Small intestine (tissue), 7 donors: ENCODE measurements at regions not wholly inside any gene's neighbourhood (a gene's known extent, or its start where the extent isn't known, plus 50 kb on each side); places are given as distances from the start of the nearest gene placed in this dataset.
A peak's percentile ranks its signal among the peaks of the same experiment; 100 is the strongest.

Source experiments
- DNase-seq, 2 donors: peaks; one replicate each; pipeline versions ENCODE4 v3.0.0 to v3.0.0-alpha.2; 2013
- FAIRE-seq: peaks from 2 replicates; lab custom pipeline; 2012; peaks lifted over from hg19 to GRCh38; lab: Jason Lieb, UNC
- H3K27ac ChIP-seq, 3 donors: one replicate each; pipeline ENCODE4 v1.5.1; 2013; ENCODE audit warnings: low read length in 2 of 3, mild to moderate bottlenecking in 2 of 3, control low read depth in 1 of 3, inconsistent platforms in 1 of 3, low read depth in 1 of 3, moderate library complexity in 1 of 3
- H3K27me3 ChIP-seq, 3 donors: one replicate each; pipeline ENCODE4 v1.6.1; 2013; ENCODE audit warnings: low read length in 3 of 3, inconsistent platforms in 1 of 3; ENCODE audit not compliant: control insufficient read depth in 3 of 3, insufficient read depth in 3 of 3
- H3K36me3 ChIP-seq, 3 donors: one replicate each; pipeline ENCODE4 v1.6.1; 2013; ENCODE audit warnings: low read length in 3 of 3, inconsistent platforms in 1 of 3, low read depth in 1 of 3, mild to moderate bottlenecking in 1 of 3, moderate library complexity in 1 of 3; ENCODE audit not compliant: control insufficient read depth in 3 of 3, insufficient read depth in 2 of 3
- H3K4me1 ChIP-seq, 3 donors: one replicate each; pipeline ENCODE4 v1.6.1; 2013; ENCODE audit warnings: low read length in 2 of 3, inconsistent platforms in 1 of 3, low read depth in 1 of 3, mild to moderate bottlenecking in 1 of 3, moderate library complexity in 1 of 3; ENCODE audit not compliant: control insufficient read depth in 3 of 3, insufficient read depth in 2 of 3
- H3K4me3 ChIP-seq, 3 donors: one replicate each; pipeline ENCODE4 v1.5.1; 2013; ENCODE audit warnings: low read length in 3 of 3, control low read depth in 1 of 3, inconsistent platforms in 1 of 3, low read depth in 1 of 3, mild to moderate bottlenecking in 1 of 3, moderate library complexity in 1 of 3
- H3K9me3 ChIP-seq, 2 donors: one replicate each; pipeline ENCODE4 v1.6.1; 2013; ENCODE audit warnings: low read depth in 1 of 2, low read length in 1 of 2; ENCODE audit not compliant: control insufficient read depth in 2 of 2, insufficient read depth in 1 of 2
- WGBS, 3 donors: extraction: QIAGEN DNeasy Blood & Tissue Kit; methylation state at CpG; one replicate each; pipeline ENCODE4 v1.1.7; 2013; 5-methylcytosine and 5-hydroxymethylcytosine counted together
- donor health status: healthy with polysubstance abuse.
- donor health status: control.
- donor health status: control.
- donor health status: Bipolar disorder and iron deficiency.
- donor health status: healthy.

DNA sequence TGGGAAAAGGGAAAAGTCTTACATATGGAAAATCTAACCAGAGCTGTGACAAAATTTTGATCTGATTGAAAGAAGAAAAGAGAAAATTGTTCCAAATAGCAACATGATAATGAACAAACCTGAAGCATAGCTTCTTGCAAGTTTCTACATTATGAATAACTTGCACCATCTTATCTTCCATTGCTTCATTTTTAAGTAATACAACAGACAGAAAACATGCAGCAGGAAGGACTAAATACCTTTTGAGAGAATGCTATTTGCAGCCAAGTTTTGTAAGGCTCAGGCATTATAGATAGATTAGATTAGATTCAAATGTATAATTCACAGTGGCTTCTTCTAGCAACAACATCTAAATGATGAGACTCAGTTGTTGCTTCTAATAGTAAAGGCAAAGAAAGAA, 441.4 kb downstream of the AEBP2 start:
- H3K4me3 ChIP-seq = no peak overlapping the region
- DNase-seq (no peak), FAIRE-seq (no peak)
- no peaks in the 10 kb centered on the region for H3K27me3 ChIP-seq
- H3K27ac ChIP-seq = no peak overlapping the region
- H3K4me1 ChIP-seq = peaks cover 2% of the 10 kb centered on the region in 3 donors
- H3K9me3 ChIP-seq = no peaks in the 10 kb centered on the region
- H3K36me3 ChIP-seq = no peaks in the 10 kb centered on the region

DNA sequence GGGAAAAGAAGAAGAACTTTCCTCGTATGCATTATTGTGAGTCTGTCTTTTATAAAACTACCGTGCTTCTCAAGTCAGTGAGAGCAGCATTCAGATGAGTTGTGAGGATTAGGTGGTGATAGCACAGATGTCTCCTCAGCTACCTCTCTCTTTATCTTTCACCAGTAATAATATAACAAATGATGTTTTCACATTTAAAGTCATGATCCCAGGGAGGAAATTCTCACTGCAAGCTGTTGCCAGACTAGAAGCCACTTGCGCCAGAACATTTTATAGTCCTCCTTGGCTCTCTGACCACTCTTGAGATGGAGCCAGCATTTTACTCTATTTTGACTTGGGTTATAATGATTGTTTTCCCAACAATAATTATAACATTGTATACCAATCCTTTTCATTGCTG, 443.1 kb downstream of the AEBP2 start:
- Histone ChIP-seq H3K27ac (no peak overlapping the region), H3K4me3 (no peak overlapping the region), H3K36me3 (no peaks in the 10 kb centered on the region), H3K4me1 (peaks cover 4 to 19% (median 9%) of the 10 kb centered on the region in 3 donors), H3K27me3 (no peaks in the 10 kb centered on the region), H3K9me3 (no peaks in the 10 kb centered on the region)
- FAIRE-seq = no peak
- DNase-seq = no peak
- WGBS, 3 donors = 62 to 83% (median 80%) methylated on average over 3 of the region's 3 CpGs

GRCh38 chr12:19884021-19884492, 444.8 kb downstream of the AEBP2 start:
- Histone ChIP-seq H3K27me3 (no peaks in the 10 kb centered on the region), H3K27ac (peak overlapping the region in 1 of 3 donors; percentile 10), H3K36me3 (no peaks in the 10 kb centered on the region), H3K4me1 (peaks cover 4 to 19% (median 9%) of the 10 kb centered on the region in 3 donors), H3K4me3 (no peak overlapping the region), H3K9me3 (no peaks in the 10 kb centered on the region)
- 73 to 82% (median 74%) methylated on average over 3 of the region's 3 CpGs for WGBS, 3 donors
- FAIRE-seq (no peak), DNase-seq (no peak)

- peaks cover 4 to 19% (median 9%) of the 10 kb centered on the region in 3 donors for H3K4me1 ChIP-seq
- WGBS, 3 donors = 77 to 87% (median 86%) methylated on average over 8 of the region's 8 CpGs
- H3K27me3 ChIP-seq = no peaks in the 10 kb centered on the region
- H3K36me3 ChIP-seq = no peaks in the 10 kb centered on the region
- H3K4me3 ChIP-seq = no peak overlapping the region
- DNase-seq = no peak
- no peak for FAIRE-seq
- H3K9me3 ChIP-seq = no peaks in the 10 kb centered on the region
- H3K27ac ChIP-seq = no peak overlapping the region
Observed at GRCh38 chr12:19885093-19885812, 446.0 kb downstream of the AEBP2 start.

DNA sequence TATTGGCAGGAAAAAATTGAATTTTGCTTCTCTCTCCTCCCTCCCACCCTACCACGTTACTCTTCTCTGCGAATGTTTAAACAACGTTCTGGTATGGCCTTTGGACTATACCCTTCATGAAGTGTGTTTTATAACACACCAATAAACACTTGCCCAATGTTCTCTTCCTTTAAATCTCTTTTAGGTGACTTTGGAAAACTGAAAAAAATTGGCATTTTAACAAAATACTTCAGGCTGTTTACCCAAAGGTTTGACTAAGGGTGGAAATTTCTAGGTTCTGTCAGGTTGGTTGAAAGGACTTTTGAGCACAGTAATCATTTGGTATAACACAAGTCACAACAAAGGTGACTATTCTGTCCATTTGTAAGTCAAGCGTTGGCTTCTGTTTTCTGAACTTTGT, 446.8 kb downstream of the AEBP2 start:
- no peaks in the 10 kb centered on the region for H3K36me3 ChIP-seq
- H3K4me3 ChIP-seq = no peak overlapping the region
- DNase-seq = peak; percentile 53 to 63
- no peak for FAIRE-seq
- peak overlapping the region in 2 of 3 donors; percentile 13 to 44 for H3K27ac ChIP-seq
- peaks cover 4 to 19% (median 9%) of the 10 kb centered on the region in 3 donors for H3K4me1 ChIP-seq
- WGBS, 3 donors = 17 to 44% (median 24%) methylated on average over 4 of the region's 4 CpGs
- no peaks in the 10 kb centered on the region for H3K9me3 ChIP-seq
- no peaks in the 10 kb centered on the region for H3K27me3 ChIP-seq

DNA sequence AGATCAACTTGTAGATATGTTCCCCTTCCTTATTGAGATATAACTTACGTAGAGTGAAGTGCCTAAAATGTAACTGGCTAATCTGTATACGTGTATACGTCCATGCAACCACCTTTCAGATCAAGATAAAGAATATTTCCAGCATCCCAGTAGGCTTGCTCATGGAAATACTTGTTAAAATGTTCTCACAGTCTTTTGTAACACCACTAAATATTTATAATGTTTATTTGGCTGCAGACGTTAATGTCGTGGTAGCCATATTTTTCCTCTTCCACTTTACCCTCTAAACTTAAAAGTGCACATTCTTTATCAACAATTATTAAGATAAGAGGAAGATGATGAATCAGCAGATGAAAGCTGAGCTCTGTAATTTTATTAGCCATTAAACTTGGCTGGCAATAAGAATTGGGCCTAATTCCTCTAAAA, 447.4 kb downstream of the AEBP2 start:
- FAIRE-seq (no peak), DNase-seq (peak; percentile 39 to 40)
- 9 to 40% (median 26%) methylated on average over 5 of the region's 5 CpGs for WGBS, 3 donors
- H3K27me3 ChIP-seq = no peaks in the 10 kb centered on the region
- no peaks in the 10 kb centered on the region for H3K36me3 ChIP-seq
- H3K4me3 ChIP-seq = no peak overlapping the region
- peaks cover 4 to 19% (median 9%) of the 10 kb centered on the region in 3 donors for H3K4me1 ChIP-seq
- peak overlapping the region in 1 of 3 donors; percentile 44 for H3K27ac ChIP-seq
- H3K9me3 ChIP-seq = no peaks in the 10 kb centered on the region

GRCh38 chr12:19890024-19890423, 450.7 kb downstream of the AEBP2 start:
- Histone ChIP-seq H3K4me1 (peaks cover 4 to 19% (median 9%) of the 10 kb centered on the region in 3 donors), H3K4me3 (no peak overlapping the region), H3K27ac (no peak overlapping the region), H3K36me3 (no peaks in the 10 kb centered on the region), H3K27me3 (no peaks in the 10 kb centered on the region), H3K9me3 (no peaks in the 10 kb centered on the region)
- no peak for FAIRE-seq
- no peak for DNase-seq

- no peak for FAIRE-seq
- Histone ChIP-seq H3K27me3 (no peaks in the 10 kb centered on the region), H3K27ac (no peak overlapping the region), H3K4me3 (no peak overlapping the region), H3K4me1 (peaks cover 0 to 4% (median 0%) of the 10 kb centered on the region in 3 donors), H3K36me3 (no peaks in the 10 kb centered on the region), H3K9me3 (no peaks in the 10 kb centered on the region)
- DNase-seq = peak in 1 of 2 donors; percentile 30
- 47 to 65% (median 59%) methylated on average over 4 of the region's 4 CpGs for WGBS, 3 donors
Observed at GRCh38 chr12:19891936-19892591, 452.8 kb downstream of the AEBP2 start.
